A673 (cell line): ENCODE measurements at regions not wholly inside any gene's neighbourhood (a gene's known extent, or its start where the extent isn't known, plus 50 kb on each side); places are given as distances from the start of the nearest gene placed in this dataset.
"Not testable (repeated sequence)": the region's sequence is repeated elsewhere in the genome, so short reads cannot be mapped to it uniquely, and the experiment has no call there.

Source experiments
- EZH2 ChIP-seq: fragments of 200-600 bp; sonication (generic); IDR thresholded peaks from 2 replicates; pipeline ENCODE4 v1.6.1; 2017; ENCODE audit warnings: borderline replicate concordance, low read depth, mild to moderate bottlenecking, mixed read lengths, antibody characterized with exemption, low read length; ENCODE audit not compliant: poor library complexity, severe bottlenecking
- TF ChIP-seq, protein P1 (sequence below): fragments of 300-800, 200-600 bp; sonication (generic); conservative IDR thresholded peaks from 2 replicates; pipeline ENCODE4 v1.5.1; 2017; ENCODE audit warnings: low read depth, mild to moderate bottlenecking, antibody characterized with exemption, low read length, moderate library complexity, mixed read lengths

DNA sequence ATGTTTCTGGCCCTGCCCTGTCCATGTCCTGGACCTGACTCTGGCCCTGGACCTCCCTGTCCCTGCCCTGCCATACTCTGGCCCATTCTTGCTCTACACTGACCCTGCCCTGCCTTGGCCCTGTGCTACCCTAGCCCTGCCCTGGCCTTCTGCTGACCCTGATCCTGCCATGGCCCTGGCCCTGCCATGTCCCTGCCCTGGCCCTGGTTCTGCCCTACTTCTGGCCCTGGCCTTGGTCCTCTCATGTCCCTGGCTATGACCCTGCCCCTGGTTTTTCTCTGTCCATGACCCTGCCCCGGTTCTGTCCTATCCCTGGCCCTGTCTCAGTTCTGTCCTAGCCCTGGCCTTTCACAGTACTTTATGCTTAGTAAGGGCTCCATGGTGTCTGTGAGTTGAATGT is 234.5 kb downstream of the GOLGA6L6 start:
- TF ChIP-seq, protein P1, sequence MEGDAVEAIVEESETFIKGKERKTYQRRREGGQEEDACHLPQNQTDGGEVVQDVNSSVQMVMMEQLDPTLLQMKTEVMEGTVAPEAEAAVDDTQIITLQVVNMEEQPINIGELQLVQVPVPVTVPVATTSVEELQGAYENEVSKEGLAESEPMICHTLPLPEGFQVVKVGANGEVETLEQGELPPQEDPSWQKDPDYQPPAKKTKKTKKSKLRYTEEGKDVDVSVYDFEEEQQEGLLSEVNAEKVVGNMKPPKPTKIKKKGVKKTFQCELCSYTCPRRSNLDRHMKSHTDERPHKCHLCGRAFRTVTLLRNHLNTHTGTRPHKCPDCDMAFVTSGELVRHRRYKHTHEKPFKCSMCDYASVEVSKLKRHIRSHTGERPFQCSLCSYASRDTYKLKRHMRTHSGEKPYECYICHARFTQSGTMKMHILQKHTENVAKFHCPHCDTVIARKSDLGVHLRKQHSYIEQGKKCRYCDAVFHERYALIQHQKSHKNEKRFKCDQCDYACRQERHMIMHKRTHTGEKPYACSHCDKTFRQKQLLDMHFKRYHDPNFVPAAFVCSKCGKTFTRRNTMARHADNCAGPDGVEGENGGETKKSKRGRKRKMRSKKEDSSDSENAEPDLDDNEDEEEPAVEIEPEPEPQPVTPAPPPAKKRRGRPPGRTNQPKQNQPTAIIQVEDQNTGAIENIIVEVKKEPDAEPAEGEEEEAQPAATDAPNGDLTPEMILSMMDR = not testable (repeated sequence)
- TF ChIP-seq EZH2 = not testable (repeated sequence)
